Thyroid gland (tissue), 4 donors: ENCODE measurements at regions not wholly inside any gene's neighbourhood (a gene's known extent, or its start where the extent isn't known, plus 50 kb on each side); places are given as distances from the start of the nearest gene placed in this dataset.
"Not testable (repeated sequence)": the region's sequence is repeated elsewhere in the genome, so short reads cannot be mapped to it uniquely, and the experiment has no call there.

Source experiments
- CTCF ChIP-seq, 6 experiments: fragments of 200-600 bp in 3 of 6; fragments of 450-650 bp in 3 of 6; sonication (generic) in 3 of 6; IDR thresholded peaks; one replicate each; pipeline ENCODE4 v1.5.1; 2016 to 2019; ENCODE audit warnings: antibody characterized with exemption in 6 of 6, mild to moderate bottlenecking in 2 of 6, inconsistent platforms in 1 of 6, moderate library complexity in 1 of 6
- POLR2A ChIP-seq, 2 donors: fragments of 450-650 bp; IDR thresholded peaks; one replicate each; pipeline ENCODE4 v1.6.1; 2017; ENCODE audit warnings: antibody characterized with exemption in 2 of 2, mild to moderate bottlenecking in 2 of 2, moderate library complexity in 1 of 2

GRCh38 chr15:34527641-34528040 is 55.8 kb downstream of the GOLGA8B start:
- TF ChIP-seq POLR2A, CTCF (IDR thresholded peaks at IDR 0.05): not testable (repeated sequence)
